Endodermal cell (in vitro differentiated cells): ENCODE measurements at regions not wholly inside any gene's neighbourhood (a gene's known extent, or its start where the extent isn't known, plus 50 kb on each side); places are given as distances from the start of the nearest gene placed in this dataset.

Source experiments
- DNase-seq: peaks from one replicate; pipeline ENCODE4 v3.0.0-alpha.2; 2017
- H3K27ac ChIP-seq: 2 replicates; pipeline ENCODE4 v1.5.1; 2013; ENCODE audit warnings: mild to moderate bottlenecking, low read depth, low read length, moderate library complexity
- H3K27me3 ChIP-seq: 2 replicates; pipeline ENCODE4 v1.6.1; 2013; ENCODE audit warnings: mild to moderate bottlenecking, low read length, moderate library complexity; ENCODE audit not compliant: insufficient read depth, control insufficient read depth, poor library complexity, severe bottlenecking
- H3K36me3 ChIP-seq: 2 replicates; pipeline ENCODE4 v1.7.0; 2013; ENCODE audit warnings: mild to moderate bottlenecking, low read length, moderate library complexity; ENCODE audit not compliant: control insufficient read depth, insufficient read depth
- H3K4me1 ChIP-seq: one replicate; pipeline ENCODE4 v1.7.0; 2013; ENCODE audit warnings: low read length; ENCODE audit not compliant: control insufficient read depth, insufficient read depth
- H3K4me3 ChIP-seq: 2 replicates; pipeline ENCODE4 v1.5.1; 2013; ENCODE audit warnings: mild to moderate bottlenecking, low read length, moderate library complexity
- H3K9ac ChIP-seq: 2 replicates; pipeline ENCODE4 v1.6.1; 2013; ENCODE audit warnings: mild to moderate bottlenecking, low read length, moderate library complexity; ENCODE audit not compliant: poor library complexity, severe bottlenecking; ENCODE audit errors: extremely low read depth
- H3K9me3 ChIP-seq: 2 replicates; pipeline ENCODE4 v1.6.1; 2013; ENCODE audit warnings: mild to moderate bottlenecking, low read length, moderate library complexity; ENCODE audit not compliant: control insufficient read depth
- H3K27ac Mint-ChIP-seq: 2 replicates; pipeline ENCODE4 v1.8.0; 2020; ENCODE audit warnings: mixed read lengths
- H3K27me3 Mint-ChIP-seq: 2 replicates; pipeline ENCODE4 v1.8.0; 2021; ENCODE audit warnings: mild to moderate bottlenecking, mixed read lengths; ENCODE audit not compliant: insufficient read depth
- H3K36me3 Mint-ChIP-seq: 2 replicates; pipeline ENCODE4 v1.8.0; 2020; ENCODE audit warnings: low read depth, mixed read lengths
- H3K4me1 Mint-ChIP-seq: 2 replicates; pipeline ENCODE4 v1.8.0; 2020; ENCODE audit warnings: mixed read lengths
- H3K4me3 Mint-ChIP-seq: 2 replicates; pipeline ENCODE4 v1.8.0; 2020; ENCODE audit warnings: mild to moderate bottlenecking, moderate library complexity, mixed read lengths
- H3K9me3 Mint-ChIP-seq: 2 replicates; pipeline ENCODE4 v1.8.0; 2020; ENCODE audit warnings: mild to moderate bottlenecking, mixed read lengths
- WGBS, 2 experiments: methylation state at CpG; one replicate each; pipeline versions ENCODE4 v1.1.5 to v1.1.7; 2013; ENCODE audit warnings: missing lambda C conversion rate in 2 of 2, mixed read lengths in 1 of 2; ENCODE audit not compliant: insufficient coverage in 1 of 2, insufficient read length in 1 of 2; 5-methylcytosine and 5-hydroxymethylcytosine counted together
- TF ChIP-seq, protein P1 (sequence below): fragments of 200-600 bp; sonication (generic); conservative IDR thresholded peaks from 2 replicates; pipeline ENCODE4 v1.5.0; 2021; ENCODE audit warnings: antibody characterized with exemption, mild to moderate bottlenecking

DNA sequence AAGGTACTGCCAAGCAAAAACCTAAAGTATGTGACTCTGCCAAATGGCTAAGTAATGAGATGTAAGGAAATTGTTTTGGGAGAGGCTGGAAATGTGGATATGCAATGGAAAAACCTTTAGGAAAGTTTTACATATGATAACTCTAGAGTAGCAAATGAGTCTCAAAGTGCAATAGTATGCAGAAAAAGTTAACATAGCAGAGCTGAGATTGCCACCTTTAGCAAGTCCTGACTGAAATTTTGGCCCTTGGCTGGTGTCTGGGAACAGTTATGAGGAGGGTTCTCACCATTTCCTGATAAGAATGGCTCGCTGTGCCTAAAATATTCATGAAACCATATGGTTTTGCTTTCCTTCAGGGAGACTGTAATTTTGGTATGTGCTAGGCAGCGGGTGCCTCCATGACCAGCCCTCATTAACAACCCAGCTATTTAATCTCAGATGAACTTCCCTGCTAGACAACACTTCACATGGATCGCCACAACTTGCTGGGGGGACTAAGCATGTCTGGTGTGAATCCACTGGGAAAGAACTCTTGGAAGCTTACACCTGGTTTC, 72.3 kb upstream of the ERBB4 start:
- Histone ChIP-seq H3K4me3 (no peak overlapping the region), H3K4me1 (no peaks in the 10 kb centered on the region), H3K9me3 (no peaks in the 10 kb centered on the region), H3K9ac (no peak overlapping the region), H3K27ac (no peak overlapping the region), H3K27me3 (no peaks in the 10 kb centered on the region), H3K36me3 (no peaks in the 10 kb centered on the region)
- Mint-ChIP-seq H3K4me1 (no peaks in the 10 kb centered on the region), H3K36me3 (no peaks in the 10 kb centered on the region), H3K27ac (no peak overlapping the region), H3K4me3 (no peak overlapping the region), H3K27me3 (no peaks in the 10 kb centered on the region), H3K9me3 (no peaks in the 10 kb centered on the region)
- 99% methylated on average over 3 of the region's 3 CpGs; no CpG with 5 or more reads in 1 of the 2 experiments for WGBS, 2 experiments
- DNase-seq: no peak
- TF ChIP-seq, protein P1, sequence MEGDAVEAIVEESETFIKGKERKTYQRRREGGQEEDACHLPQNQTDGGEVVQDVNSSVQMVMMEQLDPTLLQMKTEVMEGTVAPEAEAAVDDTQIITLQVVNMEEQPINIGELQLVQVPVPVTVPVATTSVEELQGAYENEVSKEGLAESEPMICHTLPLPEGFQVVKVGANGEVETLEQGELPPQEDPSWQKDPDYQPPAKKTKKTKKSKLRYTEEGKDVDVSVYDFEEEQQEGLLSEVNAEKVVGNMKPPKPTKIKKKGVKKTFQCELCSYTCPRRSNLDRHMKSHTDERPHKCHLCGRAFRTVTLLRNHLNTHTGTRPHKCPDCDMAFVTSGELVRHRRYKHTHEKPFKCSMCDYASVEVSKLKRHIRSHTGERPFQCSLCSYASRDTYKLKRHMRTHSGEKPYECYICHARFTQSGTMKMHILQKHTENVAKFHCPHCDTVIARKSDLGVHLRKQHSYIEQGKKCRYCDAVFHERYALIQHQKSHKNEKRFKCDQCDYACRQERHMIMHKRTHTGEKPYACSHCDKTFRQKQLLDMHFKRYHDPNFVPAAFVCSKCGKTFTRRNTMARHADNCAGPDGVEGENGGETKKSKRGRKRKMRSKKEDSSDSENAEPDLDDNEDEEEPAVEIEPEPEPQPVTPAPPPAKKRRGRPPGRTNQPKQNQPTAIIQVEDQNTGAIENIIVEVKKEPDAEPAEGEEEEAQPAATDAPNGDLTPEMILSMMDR: no peak

DNA sequence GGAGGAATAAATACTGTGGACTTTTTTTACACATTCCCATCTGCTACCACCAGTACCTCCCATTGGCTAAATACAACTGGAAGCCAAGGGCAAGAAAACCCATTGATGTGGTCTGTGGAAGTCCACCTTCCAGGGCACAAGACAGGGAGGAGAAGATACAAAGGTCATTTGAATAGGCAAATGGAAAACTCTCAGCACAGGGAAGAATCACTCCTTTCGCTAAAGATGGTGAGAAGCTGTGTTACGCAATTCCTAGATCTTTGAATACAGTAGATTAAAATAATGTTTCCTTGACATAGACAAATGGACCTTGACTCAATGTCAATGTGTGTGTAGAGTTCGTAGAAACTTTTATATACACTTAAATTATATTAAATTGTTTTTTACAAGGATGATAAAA, 70.9 kb upstream of the ERBB4 start:
- DNase-seq: no peak
- Mint-ChIP-seq H3K27ac (no peak overlapping the region), H3K9me3 (no peaks in the 10 kb centered on the region), H3K4me1 (no peaks in the 10 kb centered on the region), H3K27me3 (no peaks in the 10 kb centered on the region), H3K4me3 (no peak overlapping the region), H3K36me3 (no peaks in the 10 kb centered on the region)
- no peaks in the 10 kb centered on the region for H3K9me3 ChIP-seq
- no peak overlapping the region for H3K9ac ChIP-seq
- TF ChIP-seq, protein P1: no peak
- H3K4me3 ChIP-seq: no peak overlapping the region
- H3K4me1 ChIP-seq: no peaks in the 10 kb centered on the region
- no peaks in the 10 kb centered on the region for H3K36me3 ChIP-seq
- no peak overlapping the region for H3K27ac ChIP-seq
- H3K27me3 ChIP-seq: no peaks in the 10 kb centered on the region
- WGBS, 2 experiments: 83 to 96% methylated on average over 1 to 2 of the region's 3 CpGs

DNA sequence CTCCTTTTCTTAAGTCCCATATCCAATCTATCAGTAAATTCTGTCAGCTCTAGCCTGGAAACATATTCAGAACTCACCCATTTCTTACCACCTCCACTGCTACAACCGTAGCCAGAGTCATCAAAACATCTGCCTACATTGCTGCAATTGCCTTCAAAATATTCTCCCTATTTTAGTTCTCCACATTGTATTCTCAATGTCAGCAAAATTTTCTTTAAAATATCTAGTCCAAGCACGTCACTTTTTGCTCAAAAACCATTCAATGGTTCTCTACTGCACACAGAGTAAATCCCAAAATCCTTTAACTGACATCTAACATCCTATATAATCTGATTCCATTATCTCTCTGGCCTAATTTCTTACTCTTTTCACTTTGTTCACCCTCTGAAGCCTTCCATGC, 68.5 kb upstream of the ERBB4 start:
- H3K9me3 ChIP-seq: no peaks in the 10 kb centered on the region
- H3K9ac ChIP-seq: no peak overlapping the region
- H3K36me3 ChIP-seq: no peaks in the 10 kb centered on the region
- no peaks in the 10 kb centered on the region for H3K4me1 ChIP-seq
- H3K27me3 ChIP-seq: no peaks in the 10 kb centered on the region
- no peak for DNase-seq
- H3K36me3 Mint-ChIP-seq: no peaks in the 10 kb centered on the region
- 74 to 81% methylated on average over 2 of the region's 2 CpGs for WGBS, 2 experiments
- no peak overlapping the region for H3K27ac Mint-ChIP-seq
- H3K9me3 Mint-ChIP-seq: no peaks in the 10 kb centered on the region
- no peak overlapping the region for H3K27ac ChIP-seq
- no peak overlapping the region for H3K4me3 ChIP-seq
- TF ChIP-seq, protein P1: no peak
- H3K4me1 Mint-ChIP-seq: no peaks in the 10 kb centered on the region
- H3K27me3 Mint-ChIP-seq: no peaks in the 10 kb centered on the region
- H3K4me3 Mint-ChIP-seq: no peak overlapping the region
